ENCODE measurements at regions not wholly inside any gene's neighbourhood (a gene's known extent, or its start where the extent isn't known, plus 50 kb on each side); places are given as distances from the start of the nearest gene placed in this dataset.
"Not testable (repeated sequence)": the region's sequence is repeated elsewhere in the genome, so short reads cannot be mapped to it uniquely, and the experiment has no call there.

DNA sequence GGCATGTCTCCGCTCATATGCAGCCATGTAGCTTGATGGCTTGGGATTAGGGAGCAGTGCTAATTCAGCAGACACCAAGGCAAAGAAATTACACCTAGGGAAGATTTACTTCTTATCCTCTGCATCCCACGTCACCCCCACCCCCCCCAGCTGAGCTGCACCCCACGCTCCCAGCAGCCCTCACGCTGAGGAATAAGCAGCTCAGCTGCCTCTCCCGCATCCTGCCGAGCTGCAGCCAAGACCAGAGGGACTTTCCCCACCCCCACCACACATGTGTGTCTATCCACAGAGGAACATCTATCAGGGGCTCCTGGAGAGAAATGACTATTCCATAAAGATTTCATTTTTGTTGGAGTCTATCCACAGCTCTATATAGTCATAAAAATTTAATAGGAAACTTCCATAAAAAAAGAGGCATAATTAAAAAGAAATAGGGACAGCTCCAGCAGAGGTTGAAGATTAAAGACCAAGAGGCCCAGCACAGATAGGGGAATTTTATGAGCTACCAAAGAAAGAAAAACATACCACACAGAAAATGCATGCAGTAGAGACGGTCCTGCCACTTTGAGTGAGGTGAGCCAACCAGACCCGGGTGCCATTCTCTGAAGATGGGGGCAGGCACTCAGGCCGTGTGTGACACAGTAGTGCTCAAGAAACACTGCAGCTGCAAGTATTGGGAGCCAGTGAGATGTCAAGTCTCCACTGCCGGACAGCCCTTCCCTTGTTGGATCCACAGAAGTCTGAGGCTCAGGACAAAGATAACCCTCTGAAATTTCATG lies 274.8 kb downstream of the BCL2L11 start:
- H3K4me1 Mint-ChIP-seq (ENCODE audit: low read depth); H3K9me3 Mint-ChIP-seq; H3K27me3 Mint-ChIP-seq (ENCODE audit: low read depth); H3K36me3 Mint-ChIP-seq (ENCODE audit: insufficient read depth): not testable (repeated sequence)
- DNase-seq, result peak; percentile 15
- peak; percentile 91 to 93 for ATAC-seq
- H3K4me3 Mint-ChIP-seq, result peak overlapping the region; percentile 40

DNA sequence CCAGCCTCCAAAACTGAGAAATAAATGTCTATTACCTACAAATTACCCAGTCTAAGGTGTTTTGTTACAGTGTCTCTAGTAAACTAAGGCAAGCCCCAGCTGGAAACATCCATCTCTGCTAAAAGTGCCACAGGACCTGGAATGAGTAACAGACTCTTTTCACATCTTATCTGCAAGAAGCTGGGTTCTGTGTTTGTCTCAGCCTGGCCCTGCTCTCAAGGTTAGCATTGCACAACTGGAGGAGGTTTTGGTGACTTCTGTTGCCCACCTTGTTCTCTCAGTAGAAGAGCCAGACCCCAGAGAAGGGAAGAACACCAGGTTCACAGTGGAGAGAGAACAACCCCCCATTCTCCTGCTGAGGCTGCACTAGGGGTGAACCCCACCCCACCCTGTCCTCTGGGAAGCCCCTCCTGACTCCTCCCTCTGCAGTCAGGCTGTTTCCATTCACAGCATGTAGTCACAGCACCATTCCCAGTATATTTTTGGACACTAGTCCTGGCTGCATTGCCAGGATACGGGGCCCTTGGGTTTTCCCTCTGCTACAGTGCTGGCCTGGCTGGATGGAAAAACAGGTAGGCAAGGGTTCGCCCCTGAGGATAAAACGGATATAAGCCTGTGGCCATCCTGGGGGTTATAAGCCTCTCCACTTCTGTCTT lies 280.0 kb downstream of the BCL2L11 start:
- DNase-seq; H3K9me3 Mint-ChIP-seq; H3K27me3 Mint-ChIP-seq (ENCODE audit: low read depth); H3K36me3 Mint-ChIP-seq (ENCODE audit: insufficient read depth); H3K4me1 Mint-ChIP-seq (ENCODE audit: low read depth); H3K4me3 Mint-ChIP-seq: not testable (repeated sequence)
- peak in 1 of 2 donors; percentile 4 for ATAC-seq

DNA sequence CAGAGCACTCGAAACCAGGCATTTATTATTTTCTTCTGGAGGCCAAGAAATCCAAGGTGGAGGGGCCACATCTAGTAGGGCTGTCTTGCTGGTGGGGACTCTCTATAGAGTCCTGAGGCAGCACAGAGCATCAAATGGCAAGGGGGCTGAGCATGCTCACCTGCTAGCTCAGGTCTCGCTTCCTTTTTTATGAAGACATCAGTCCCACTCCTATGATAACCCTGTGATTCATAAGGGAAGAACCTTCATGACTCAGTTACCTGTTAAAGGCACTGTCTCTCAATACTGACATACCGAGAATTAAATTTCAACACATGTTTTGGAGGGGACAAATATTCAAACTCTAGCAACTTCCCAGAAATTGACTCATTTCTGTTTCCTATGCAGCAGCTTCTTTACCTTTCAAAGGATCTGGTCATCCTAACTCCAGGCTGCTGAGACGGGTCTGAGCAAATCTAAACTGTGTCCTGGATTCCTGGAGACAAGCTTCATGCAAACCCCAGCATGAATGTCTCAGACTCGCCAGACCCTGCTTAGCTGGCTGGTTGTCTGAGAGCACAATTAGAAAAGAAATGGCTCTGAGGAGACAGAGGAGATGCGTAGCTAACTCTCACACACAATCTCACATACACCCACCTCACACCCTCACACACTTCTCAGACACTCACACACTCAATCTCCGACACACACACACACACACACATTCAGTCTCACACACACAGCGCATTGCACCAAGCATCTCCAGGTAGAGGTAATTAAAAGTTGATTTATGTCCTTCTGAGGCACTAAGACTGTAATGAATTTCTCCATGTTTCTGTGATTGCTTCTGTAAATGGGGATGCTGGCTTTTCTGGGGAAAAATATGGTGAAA lies 280.8 kb downstream of the BCL2L11 start:
- H3K27me3 Mint-ChIP-seq (ENCODE audit: low read depth); H3K4me1 Mint-ChIP-seq (ENCODE audit: low read depth); DNase-seq; H3K36me3 Mint-ChIP-seq (ENCODE audit: insufficient read depth); H3K9me3 Mint-ChIP-seq: not testable (repeated sequence)
- ATAC-seq, result peak; percentile 77 to 79
- H3K4me3 Mint-ChIP-seq, result peak overlapping the region; percentile 0

DNA sequence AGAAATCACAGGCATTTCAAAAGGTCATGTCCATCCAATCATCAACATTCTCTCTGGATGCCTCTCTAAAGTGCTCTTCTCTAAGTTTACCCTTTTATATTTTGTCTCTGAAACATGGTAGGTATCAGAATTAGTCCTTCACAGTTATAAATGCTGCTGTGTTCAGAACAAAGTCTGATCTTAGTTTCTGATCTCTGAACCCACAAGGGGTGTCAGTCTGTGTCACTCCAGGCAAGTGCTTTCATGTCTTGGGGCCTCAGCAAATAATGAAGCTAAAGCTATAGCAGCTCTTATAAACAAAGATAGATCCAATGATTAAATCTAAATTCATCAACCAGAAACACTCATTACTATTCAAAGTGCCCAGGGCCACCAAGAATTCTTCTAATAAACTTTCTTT lies 281.7 kb downstream of the BCL2L11 start:
- ATAC-seq, result peak; percentile 72 to 78
- not testable (repeated sequence) for H3K9me3 Mint-ChIP-seq; DNase-seq; H3K36me3 Mint-ChIP-seq (ENCODE audit: insufficient read depth); H3K27me3 Mint-ChIP-seq (ENCODE audit: low read depth); H3K4me3 Mint-ChIP-seq; H3K4me1 Mint-ChIP-seq (ENCODE audit: low read depth)

DNA sequence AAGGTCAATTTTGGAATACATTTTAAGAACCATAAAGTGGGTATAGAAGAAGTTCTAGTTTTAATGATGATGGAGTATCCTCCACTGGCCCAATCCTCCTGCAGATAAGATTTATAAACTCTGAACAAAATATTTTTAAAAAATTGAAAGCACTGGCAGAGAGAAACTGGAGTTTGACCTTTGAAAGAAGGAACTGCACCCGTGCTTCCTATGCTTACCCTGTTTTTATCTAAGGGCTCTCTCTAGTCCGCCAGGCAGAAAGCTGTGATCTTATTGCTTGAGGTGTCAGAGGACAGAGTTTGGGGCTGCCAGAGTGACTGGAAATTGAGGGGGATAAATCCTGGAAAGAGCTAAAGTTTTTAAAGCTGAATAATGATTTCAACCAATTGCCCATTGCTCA lies 282.6 kb downstream of the BCL2L11 start:
- ATAC-seq; H3K4me3 Mint-ChIP-seq; H3K9me3 Mint-ChIP-seq; DNase-seq; H3K27me3 Mint-ChIP-seq (ENCODE audit: low read depth); H3K4me1 Mint-ChIP-seq (ENCODE audit: low read depth); H3K36me3 Mint-ChIP-seq (ENCODE audit: insufficient read depth): not testable (repeated sequence)

DNA sequence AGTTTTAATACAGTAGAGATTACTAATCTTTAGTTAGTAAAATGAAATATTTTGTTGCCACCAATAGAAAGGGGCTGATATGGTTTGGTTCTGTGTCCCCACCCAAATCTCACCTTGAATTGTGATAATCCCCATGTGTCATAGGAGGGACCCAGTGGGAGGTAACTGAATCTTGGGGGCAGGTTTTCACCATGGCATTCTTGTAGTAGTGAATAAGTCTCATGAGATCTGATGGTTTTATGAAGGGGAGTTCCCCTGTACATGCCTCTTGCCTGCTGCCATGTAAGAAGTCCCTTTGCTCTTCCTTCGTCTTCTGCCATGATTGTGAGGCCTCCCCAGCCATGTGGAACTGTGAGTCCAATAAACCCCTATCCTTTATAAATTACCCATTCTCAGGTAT lies 285.9 kb downstream of the BCL2L11 start:
- peak; percentile 53 for ATAC-seq
- not testable (repeated sequence) for H3K9me3 Mint-ChIP-seq; H3K27me3 Mint-ChIP-seq (ENCODE audit: low read depth); H3K36me3 Mint-ChIP-seq (ENCODE audit: insufficient read depth); H3K4me1 Mint-ChIP-seq (ENCODE audit: low read depth); DNase-seq; H3K4me3 Mint-ChIP-seq

DNA sequence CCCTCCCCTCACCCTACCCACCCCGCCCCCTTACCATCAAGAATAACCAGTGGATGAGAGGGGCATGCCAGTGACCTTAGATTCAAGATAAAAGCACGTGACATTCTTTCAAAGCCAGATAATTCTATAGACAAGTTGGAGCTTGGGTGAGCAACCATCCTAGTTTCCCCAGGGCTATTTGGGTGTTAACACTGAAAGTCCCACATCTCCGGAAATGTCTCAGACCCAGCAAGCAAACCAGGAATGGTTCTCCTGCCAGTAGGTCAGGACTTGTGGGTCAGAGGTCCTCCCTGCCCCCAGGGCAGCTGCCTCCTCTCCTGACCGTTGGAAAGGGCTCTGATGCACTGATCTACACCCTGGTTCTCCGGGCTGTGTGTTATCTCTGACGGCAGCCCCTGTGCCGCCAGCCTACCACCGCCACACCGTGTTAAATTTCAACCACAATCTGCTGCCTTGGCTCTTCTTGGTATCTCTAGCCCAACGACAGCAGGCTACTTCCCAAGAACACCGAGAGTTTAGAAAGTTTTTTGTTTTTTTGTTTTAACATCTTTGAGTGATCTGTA lies 287.0 kb downstream of the BCL2L11 start:
- DNase-seq; H3K9me3 Mint-ChIP-seq; H3K4me3 Mint-ChIP-seq; H3K36me3 Mint-ChIP-seq (ENCODE audit: insufficient read depth); H3K4me1 Mint-ChIP-seq (ENCODE audit: low read depth); ATAC-seq; H3K27me3 Mint-ChIP-seq (ENCODE audit: low read depth): not testable (repeated sequence)

DNA sequence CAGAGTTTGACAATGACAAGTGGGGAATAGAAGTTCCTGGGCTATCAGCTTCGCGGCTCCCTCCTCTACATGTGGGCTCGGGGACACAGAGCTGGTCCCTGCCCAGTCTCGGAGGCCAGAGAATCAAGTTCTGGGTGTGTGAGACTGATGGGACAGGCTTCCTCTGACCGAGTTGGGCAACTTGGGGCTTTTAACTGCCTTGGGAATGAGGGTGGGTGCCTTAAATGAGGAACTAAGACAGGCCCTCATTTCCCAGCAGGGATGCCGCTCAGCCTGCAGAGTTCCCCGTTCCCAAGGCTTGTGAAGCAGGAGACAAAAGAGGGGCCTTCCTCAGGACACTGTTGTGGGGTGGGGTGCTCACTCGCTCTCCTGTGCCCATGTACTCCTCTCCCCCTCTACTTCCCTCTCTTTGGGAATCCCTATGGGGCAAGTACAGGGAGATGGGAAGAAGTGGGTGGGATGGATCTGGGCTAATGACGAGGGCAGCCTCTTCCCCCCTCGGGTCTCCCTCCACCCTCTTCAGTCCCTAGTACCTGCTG lies 290.2 kb downstream of the BCL2L11 start:
- not testable (repeated sequence) for ATAC-seq; H3K4me3 Mint-ChIP-seq; H3K36me3 Mint-ChIP-seq (ENCODE audit: insufficient read depth); H3K27me3 Mint-ChIP-seq (ENCODE audit: low read depth); DNase-seq; H3K4me1 Mint-ChIP-seq (ENCODE audit: low read depth); H3K9me3 Mint-ChIP-seq

DNA sequence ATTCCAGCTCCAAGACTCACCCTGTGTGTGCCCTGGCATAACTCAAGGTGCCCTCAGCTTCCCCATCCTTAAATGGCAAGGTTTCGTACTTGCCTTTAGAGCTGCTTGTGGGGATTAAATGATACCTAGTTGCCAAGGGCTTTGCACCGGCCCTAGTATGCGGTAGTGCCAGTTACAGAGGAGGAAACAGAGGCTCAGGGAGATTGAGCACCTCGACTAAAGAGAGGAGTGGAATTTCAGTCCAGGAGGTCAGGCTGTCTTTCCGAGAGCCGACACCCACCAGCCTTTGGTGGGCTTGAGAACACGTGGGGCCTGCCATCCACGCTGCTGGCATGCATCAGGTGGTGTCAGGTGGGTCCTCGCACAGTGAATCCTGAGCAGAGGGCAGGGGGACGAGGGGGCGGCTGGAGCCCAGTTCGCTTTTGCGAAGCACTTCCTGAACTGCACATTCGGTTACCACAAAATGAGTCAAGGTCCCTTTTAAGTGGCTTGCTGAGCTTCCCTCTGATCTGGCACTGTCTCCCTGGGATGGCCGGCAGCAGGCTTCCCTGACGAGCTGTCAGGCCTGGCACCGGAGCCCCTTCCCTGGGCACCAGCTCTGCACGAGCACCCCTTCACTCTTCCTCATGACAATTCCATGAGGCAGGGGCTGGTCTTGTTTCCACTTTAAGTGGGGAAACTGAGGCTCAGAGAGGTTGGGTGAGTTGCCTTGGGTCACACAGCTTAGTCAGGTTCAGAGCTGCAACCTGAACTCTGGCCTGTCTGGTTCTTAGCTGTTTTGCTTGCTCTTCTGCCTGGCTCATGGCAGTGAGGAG lies 291.4 kb downstream of the BCL2L11 start:
- H3K4me3 Mint-ChIP-seq; H3K4me1 Mint-ChIP-seq (ENCODE audit: low read depth); DNase-seq; H3K36me3 Mint-ChIP-seq (ENCODE audit: insufficient read depth); H3K9me3 Mint-ChIP-seq; H3K27me3 Mint-ChIP-seq (ENCODE audit: low read depth): not testable (repeated sequence)
- ATAC-seq, result peak; percentile 81 to 84

DNA sequence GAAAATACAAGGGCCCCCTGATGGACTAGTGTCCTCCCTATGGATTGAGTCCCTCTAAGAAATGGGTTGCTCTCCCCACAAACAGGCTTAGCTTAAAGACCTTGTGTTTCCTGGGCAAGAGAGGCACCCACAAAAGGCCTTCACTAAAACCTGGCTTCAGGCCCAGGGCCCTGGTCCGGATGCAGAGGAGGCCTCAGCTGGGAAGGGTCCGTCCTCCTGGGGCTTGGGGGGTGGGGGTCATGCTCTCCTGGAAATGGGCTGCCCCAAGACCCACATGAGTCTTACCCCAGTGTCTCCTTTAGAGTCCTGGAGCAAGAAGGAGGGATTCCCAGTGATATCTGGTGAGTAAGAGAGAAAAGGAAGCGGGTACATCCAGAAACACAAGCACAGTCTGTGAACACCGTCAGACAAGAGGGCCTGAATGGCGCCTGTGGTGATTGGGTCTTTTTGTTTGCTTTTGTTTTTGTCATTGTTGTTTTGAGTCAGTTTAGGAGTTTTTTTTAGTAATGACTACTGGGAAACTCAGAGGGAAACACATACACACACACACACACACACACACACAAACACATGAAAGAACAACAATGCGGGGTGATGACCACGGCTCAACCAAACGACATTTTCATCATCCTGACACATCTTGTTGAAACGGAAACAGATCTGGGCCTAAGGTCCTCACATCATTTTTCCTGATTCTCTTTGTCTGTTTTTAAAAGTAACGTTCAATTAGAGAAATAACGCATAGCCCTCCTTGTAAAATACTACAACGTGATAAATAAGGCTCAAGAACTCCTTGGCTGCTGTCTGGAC lies 292.3 kb downstream of the BCL2L11 start:
- not testable (repeated sequence) for H3K9me3 Mint-ChIP-seq; DNase-seq; H3K27me3 Mint-ChIP-seq (ENCODE audit: low read depth); H3K4me1 Mint-ChIP-seq (ENCODE audit: low read depth); H3K36me3 Mint-ChIP-seq (ENCODE audit: insufficient read depth); H3K4me3 Mint-ChIP-seq
- ATAC-seq, result peak in 1 of 2 donors; percentile 9

DNA sequence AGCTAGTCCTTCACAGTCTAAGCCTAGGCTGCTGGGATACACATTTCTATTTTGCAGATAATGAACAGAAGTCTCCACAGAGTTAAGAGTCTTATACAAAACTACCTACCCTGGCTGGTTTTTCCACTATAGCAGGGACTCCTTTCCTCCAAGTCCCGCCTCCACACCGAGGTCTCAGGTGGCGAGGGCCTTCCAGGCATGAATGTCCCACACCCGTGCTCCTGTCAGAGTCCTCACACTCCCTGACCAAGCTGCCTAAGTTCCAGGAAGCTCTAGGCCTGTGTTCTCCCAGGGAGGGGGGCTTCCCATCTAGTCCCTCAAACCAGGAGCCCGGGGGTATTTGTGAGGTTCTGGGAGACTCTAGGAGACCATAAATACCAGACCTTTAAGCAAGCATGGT lies 293.2 kb downstream of the BCL2L11 start:
- not testable (repeated sequence) for H3K36me3 Mint-ChIP-seq (ENCODE audit: insufficient read depth); H3K4me3 Mint-ChIP-seq; H3K27me3 Mint-ChIP-seq (ENCODE audit: low read depth); H3K9me3 Mint-ChIP-seq; ATAC-seq; DNase-seq
- peaks cover 11% of the 10 kb centered on the region for H3K4me1 Mint-ChIP-seq (ENCODE audit: low read depth)

DNA sequence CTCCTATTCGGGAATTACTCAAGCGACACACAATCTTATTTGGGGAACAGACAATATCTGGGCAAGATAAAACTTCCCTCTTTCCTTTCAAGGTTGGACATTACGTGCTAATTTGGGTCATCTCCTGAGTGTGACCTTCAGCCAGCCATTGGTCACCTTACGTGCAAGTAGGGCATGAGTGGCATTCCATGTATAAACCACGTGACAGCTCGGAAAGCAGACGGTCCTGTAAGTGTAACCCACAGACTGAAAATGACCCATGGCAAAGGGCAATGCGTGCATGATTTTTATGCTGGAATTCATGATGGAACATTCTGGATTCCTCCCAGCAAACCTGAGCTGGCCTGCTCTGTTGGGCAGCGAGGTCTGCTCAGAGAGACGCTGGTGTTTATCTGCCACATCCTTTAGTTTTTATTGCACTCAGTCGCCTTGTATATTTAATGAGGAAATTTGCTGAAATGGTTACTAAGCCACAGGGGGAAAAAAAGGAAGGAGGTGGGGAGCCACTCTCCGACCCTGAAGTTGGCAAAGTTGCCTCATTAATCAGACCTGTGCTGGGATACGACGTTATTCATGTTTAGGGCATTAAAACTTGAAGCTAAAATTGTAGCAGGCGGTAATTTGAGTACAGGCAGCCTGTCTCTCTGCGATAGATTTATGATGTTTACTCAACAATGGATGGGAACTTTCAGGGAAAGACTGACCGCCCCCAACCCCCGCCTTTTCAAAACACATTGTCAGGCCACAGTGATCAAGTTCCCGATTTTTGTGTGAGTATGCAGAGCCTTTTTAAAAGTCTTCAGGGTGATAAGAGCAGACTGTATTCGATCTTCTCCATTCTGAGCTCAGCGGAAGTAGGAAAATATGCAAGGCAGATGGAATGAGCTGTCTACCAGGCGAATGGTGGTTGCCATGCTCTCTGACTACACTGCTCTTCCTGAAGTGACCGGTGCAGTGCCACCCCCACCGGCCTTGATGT lies 295.3 kb downstream of the BCL2L11 start:
- H3K27me3 Mint-ChIP-seq (ENCODE audit: low read depth); DNase-seq; H3K36me3 Mint-ChIP-seq (ENCODE audit: insufficient read depth); ATAC-seq; H3K9me3 Mint-ChIP-seq; H3K4me3 Mint-ChIP-seq: not testable (repeated sequence)
- peaks cover 15% of the 10 kb centered on the region for H3K4me1 Mint-ChIP-seq (ENCODE audit: low read depth)
